ENCODE measurements at regions not wholly inside any gene's neighbourhood (a gene's known extent, or its start where the extent isn't known, plus 50 kb on each side); places are given as distances from the start of the nearest gene placed in this dataset.

- TF ChIP-seq, protein P1, sequence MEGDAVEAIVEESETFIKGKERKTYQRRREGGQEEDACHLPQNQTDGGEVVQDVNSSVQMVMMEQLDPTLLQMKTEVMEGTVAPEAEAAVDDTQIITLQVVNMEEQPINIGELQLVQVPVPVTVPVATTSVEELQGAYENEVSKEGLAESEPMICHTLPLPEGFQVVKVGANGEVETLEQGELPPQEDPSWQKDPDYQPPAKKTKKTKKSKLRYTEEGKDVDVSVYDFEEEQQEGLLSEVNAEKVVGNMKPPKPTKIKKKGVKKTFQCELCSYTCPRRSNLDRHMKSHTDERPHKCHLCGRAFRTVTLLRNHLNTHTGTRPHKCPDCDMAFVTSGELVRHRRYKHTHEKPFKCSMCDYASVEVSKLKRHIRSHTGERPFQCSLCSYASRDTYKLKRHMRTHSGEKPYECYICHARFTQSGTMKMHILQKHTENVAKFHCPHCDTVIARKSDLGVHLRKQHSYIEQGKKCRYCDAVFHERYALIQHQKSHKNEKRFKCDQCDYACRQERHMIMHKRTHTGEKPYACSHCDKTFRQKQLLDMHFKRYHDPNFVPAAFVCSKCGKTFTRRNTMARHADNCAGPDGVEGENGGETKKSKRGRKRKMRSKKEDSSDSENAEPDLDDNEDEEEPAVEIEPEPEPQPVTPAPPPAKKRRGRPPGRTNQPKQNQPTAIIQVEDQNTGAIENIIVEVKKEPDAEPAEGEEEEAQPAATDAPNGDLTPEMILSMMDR (IDR thresholded peaks at IDR 0.05; ENCODE audit: low read depth, low read length, missing input control) = no peak
- no peak for TF ChIP-seq MAX (IDR thresholded peaks at IDR 0.05)
Measured at GRCh38 chr3:13932578-13933295, 52.9 kb upstream of the WNT7A start.
